ENCODE measurements at regions not wholly inside any gene's neighbourhood (a gene's known extent, or its start where the extent isn't known, plus 50 kb on each side); places are given as distances from the start of the nearest gene placed in this dataset.

DNA sequence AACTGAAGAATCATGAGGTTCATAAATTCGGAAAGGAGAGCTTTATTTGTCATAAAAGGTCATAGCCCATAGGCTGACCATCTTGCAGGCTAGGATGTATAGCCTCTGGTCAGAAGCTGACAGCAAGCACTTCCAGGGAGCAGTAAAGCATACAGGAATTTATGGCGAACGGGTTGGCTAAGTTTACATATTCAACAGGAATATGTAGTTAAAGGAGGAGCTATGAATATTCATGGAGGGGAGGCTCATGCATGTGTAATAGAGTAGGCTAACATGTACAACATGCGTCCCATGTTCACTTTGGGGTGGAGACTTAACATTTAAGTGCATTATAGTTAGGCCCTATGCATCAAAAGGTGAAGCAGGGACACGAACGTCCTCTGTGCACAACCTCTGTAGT lies 1425.7 kb upstream of the TENM3 start:
- ATAC-seq: no peak
- no peak for DNase-seq
- H3K27me3 ChIP-seq: no peaks in the 10 kb centered on the region
- TF ChIP-seq, protein P1, sequence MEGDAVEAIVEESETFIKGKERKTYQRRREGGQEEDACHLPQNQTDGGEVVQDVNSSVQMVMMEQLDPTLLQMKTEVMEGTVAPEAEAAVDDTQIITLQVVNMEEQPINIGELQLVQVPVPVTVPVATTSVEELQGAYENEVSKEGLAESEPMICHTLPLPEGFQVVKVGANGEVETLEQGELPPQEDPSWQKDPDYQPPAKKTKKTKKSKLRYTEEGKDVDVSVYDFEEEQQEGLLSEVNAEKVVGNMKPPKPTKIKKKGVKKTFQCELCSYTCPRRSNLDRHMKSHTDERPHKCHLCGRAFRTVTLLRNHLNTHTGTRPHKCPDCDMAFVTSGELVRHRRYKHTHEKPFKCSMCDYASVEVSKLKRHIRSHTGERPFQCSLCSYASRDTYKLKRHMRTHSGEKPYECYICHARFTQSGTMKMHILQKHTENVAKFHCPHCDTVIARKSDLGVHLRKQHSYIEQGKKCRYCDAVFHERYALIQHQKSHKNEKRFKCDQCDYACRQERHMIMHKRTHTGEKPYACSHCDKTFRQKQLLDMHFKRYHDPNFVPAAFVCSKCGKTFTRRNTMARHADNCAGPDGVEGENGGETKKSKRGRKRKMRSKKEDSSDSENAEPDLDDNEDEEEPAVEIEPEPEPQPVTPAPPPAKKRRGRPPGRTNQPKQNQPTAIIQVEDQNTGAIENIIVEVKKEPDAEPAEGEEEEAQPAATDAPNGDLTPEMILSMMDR (IDR thresholded peaks at IDR 0.05): no peak
- no peak overlapping the region for H3K27ac ChIP-seq
- H3K36me3 ChIP-seq: no peaks in the 10 kb centered on the region
- no peaks in the 10 kb centered on the region for H3K9me3 ChIP-seq
- no peaks in the 10 kb centered on the region for H3K4me1 ChIP-seq
- intact Hi-C loops (cut with DNase I): no loop called here
- no peak overlapping the region for H3K4me3 ChIP-seq

DNA sequence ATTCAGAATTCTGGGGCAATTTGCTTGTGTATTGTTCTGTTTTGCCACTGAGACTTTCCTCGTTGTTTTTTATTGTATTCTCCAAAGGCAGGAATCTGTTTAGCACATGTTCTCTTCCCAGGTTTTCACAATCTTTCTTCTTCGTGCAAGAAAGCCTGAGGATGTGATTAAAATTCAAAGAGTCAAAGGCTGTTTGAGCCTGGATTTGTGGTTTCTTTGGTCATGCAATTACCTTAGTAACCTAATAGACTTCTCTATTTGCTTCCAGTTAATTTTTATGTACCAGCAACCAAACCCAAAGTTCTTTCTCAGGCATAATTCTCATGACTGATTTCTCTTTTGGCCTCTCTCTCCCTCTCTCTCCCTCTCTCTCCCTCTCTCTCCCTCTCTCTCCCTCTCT lies 1420.1 kb upstream of the TENM3 start:
- intact Hi-C loops (cut with DNase I): no loop called here
- no peaks in the 10 kb centered on the region for H3K9me3 ChIP-seq
- H3K4me1 ChIP-seq: no peaks in the 10 kb centered on the region
- no peak for DNase-seq
- H3K27ac ChIP-seq: no peak overlapping the region
- H3K4me3 ChIP-seq: no peak overlapping the region
- H3K36me3 ChIP-seq: no peaks in the 10 kb centered on the region
- TF ChIP-seq, protein P1 (IDR thresholded peaks at IDR 0.05): no peak
- H3K27me3 ChIP-seq: no peaks in the 10 kb centered on the region
- ATAC-seq: no peak

DNA sequence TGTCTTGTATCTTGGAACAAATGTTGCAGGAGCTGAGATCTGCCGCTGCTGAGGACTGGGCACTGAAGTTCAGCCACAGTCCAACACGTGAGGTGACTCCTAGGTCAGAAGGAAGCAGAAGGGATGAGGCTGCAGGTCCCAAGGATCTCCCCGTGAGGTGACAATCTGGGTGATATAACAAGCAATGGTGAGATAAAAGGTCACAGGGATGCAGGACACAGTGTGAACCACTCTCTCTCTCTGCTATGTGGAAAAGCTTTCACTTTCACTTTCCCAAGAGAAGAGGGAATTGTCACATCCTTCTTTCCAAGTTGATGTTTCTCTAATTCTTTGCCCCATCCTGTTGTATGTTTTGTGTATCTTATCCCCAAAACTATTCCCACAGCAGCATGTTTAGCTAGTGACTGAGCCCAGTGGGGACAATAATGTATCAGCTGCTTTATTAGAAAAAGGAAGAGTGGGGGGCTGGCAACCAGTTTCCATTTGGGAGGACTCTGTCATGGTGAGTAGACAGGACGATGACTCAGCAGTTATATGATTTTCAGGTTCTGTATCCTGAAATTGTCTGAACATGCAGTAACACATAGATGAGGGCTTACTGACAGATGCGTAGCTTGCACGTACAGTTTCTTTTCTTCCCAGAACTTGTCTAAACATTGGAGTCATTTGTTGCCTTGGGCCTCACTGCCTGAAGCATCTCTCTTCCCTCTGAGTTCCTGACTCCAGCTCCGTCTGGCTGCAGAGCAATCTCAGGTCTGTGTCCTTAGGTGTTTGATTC lies 1415.8 kb upstream of the TENM3 start:
- no peaks in the 10 kb centered on the region for H3K9me3 ChIP-seq
- TF ChIP-seq, protein P1 (IDR thresholded peaks at IDR 0.05): no peak
- no peaks in the 10 kb centered on the region for H3K27me3 ChIP-seq
- H3K4me3 ChIP-seq: peak overlapping the region; percentile 41
- peak overlapping the region; percentile 63 for H3K27ac ChIP-seq
- DNase-seq: no peak
- no peaks in the 10 kb centered on the region for H3K4me1 ChIP-seq
- intact Hi-C loops (cut with DNase I): no loop called here
- H3K36me3 ChIP-seq: no peaks in the 10 kb centered on the region
- peak; percentile 49 for ATAC-seq

DNA sequence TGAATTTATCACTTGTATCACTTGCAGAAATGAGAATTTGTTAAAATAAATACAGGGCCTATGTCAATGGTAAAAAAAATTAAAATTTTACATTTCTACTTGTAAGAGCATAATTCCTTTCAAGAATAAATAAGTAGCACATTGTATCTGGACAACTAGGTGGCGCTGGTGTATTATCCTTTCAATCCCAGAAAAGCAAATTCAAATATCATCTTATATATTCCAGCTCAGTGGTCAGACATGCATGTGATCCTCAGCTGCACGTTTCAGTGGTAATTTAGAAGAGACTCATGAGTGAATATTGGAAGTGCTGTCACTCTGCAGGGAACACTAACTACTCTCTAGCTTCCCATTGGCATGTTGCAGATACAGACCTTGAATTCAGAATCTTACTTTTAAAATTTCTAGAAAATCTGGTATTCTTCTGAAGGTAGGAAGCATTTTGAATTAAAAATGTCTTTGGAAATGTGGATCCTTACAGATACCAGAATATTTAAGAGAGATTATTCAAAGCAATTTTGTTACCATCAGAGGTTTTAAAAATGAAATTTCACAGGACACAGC lies 1414.7 kb upstream of the TENM3 start:
- no peak for DNase-seq
- H3K36me3 ChIP-seq: no peaks in the 10 kb centered on the region
- no peak overlapping the region for H3K27ac ChIP-seq
- TF ChIP-seq, protein P1 (IDR thresholded peaks at IDR 0.05): peak; percentile 58
- H3K4me3 ChIP-seq: no peak overlapping the region
- peak; percentile 45 for ATAC-seq
- intact Hi-C loops (cut with DNase I): no loop called here
- no peaks in the 10 kb centered on the region for H3K27me3 ChIP-seq
- no peaks in the 10 kb centered on the region for H3K9me3 ChIP-seq
- H3K4me1 ChIP-seq: no peaks in the 10 kb centered on the region

DNA sequence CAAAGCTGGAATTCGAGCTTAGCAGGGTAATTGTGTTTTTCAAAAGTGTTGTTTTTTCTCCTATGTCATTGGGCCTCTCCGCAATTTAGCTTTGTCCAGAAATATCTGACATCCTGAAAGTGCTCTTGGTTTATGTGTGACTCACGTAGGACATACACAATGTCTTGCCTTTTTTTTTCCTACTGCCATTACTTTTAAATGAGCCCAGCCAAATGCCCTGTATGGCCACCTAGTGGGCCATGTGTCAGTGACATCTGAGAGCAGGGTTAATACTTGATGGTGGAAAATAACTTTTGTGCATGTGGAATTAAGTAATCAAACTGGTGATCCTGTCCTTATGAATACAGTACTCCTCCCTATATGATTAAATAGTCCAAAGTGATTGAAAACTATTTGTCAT lies 1411.1 kb upstream of the TENM3 start:
- TF ChIP-seq, protein P1 (IDR thresholded peaks at IDR 0.05): no peak
- DNase-seq: no peak
- intact Hi-C loops (cut with DNase I): no loop called here
- no peaks in the 10 kb centered on the region for H3K4me1 ChIP-seq
- H3K4me3 ChIP-seq: no peak overlapping the region
- ATAC-seq: no peak
- no peak overlapping the region for H3K27ac ChIP-seq
- H3K36me3 ChIP-seq: no peaks in the 10 kb centered on the region
- no peaks in the 10 kb centered on the region for H3K27me3 ChIP-seq
- H3K9me3 ChIP-seq: no peaks in the 10 kb centered on the region
